HepG2 (cell line): ENCODE measurements at regions not wholly inside any gene's neighbourhood (a gene's known extent, or its start where the extent isn't known, plus 50 kb on each side); places are given as distances from the start of the nearest gene placed in this dataset.

Source experiments
- FOXO4 ChIP-seq: sonication (generic); formaldehyde crosslinking; conservative IDR thresholded peaks from 2 replicates; pipeline ENCODE4 v1.8.1; 2023; ENCODE audit warnings: missing genetic modification reagents
- MAX ChIP-seq: IDR thresholded peaks from 2 replicates; pipeline ENCODE4 v1.6.1; 2012; ENCODE audit warnings: inconsistent platforms
- POLR2A ChIP-seq, 2 experiments: IDR thresholded peaks; 2 replicates each; pipeline ENCODE4 v1.6.1; 2011; ENCODE audit warnings: low read depth in 2 of 2, low read length in 2 of 2, mild to moderate bottlenecking in 1 of 2, moderate library complexity in 1 of 2; ENCODE audit not compliant: insufficient read depth in 1 of 2
- ZNF816 ChIP-seq: sonication (generic); formaldehyde crosslinking; IDR thresholded peaks from 2 replicates; pipeline ENCODE4 v1.8.0; 2022; ENCODE audit warnings: missing genetic modification reagents, mild to moderate bottlenecking, borderline replicate concordance

GRCh38 chr5:2199697-2200096 is 317.0 kb upstream of the IRX4 start:
- no peak for TF ChIP-seq MAX
- no peak for TF ChIP-seq POLR2A (IDR thresholded peaks at IDR 0.05; ENCODE audit: insufficient read depth in 1 of 2, low read depth in 2 of 2, low read length in 2 of 2)
- no peak for TF ChIP-seq ZNF816
- no peak for TF ChIP-seq FOXO4 (CRISPR knock-in tag)
